HG03565 (cell line): ENCODE measurements at regions not wholly inside any gene's neighbourhood (a gene's known extent, or its start where the extent isn't known, plus 50 kb on each side); places are given as distances from the start of the nearest gene placed in this dataset.
"Not testable (repeated sequence)": the region's sequence is repeated elsewhere in the genome, so short reads cannot be mapped to it uniquely, and the experiment has no call there.

Experiments
- ATAC-seq: cut with Tn5 transposase; IDR thresholded peaks from one replicate; pipeline ENCODE4 v1.9.1; 2021; ENCODE audit warnings: mild to moderate bottlenecking, moderate library complexity; ENCODE audit not compliant: unreplicated experiment

GRCh38 chr12:34301251-34302130, 279.2 kb downstream of the ALG10 start:
- ATAC-seq: no peak

- ATAC-seq: no peak
Observed at GRCh38 chr12:34302131-34302885, 280.0 kb downstream of the ALG10 start.

GRCh38 chr12:34303091-34303870, 281.0 kb downstream of the ALG10 start:
- no peak for ATAC-seq

- no peak for ATAC-seq
Observed at GRCh38 chr12:34304001-34304400, 281.7 kb downstream of the ALG10 start.

- ATAC-seq: no peak
Observed at GRCh38 chr12:34304546-34304945, 282.2 kb downstream of the ALG10 start.

GRCh38 chr12:34305176-34305575, 282.9 kb downstream of the ALG10 start:
- ATAC-seq: no peak

GRCh38 chr12:34306133-34306830, 284.0 kb downstream of the ALG10 start:
- ATAC-seq: no peak

- not testable (repeated sequence) for ATAC-seq
Observed at GRCh38 chr12:34309806-34310804, 287.8 kb downstream of the ALG10 start.

- no peak for ATAC-seq
Observed at GRCh38 chr12:34311337-34311736, 289.0 kb downstream of the ALG10 start.

GRCh38 chr12:34327671-34328070, 305.4 kb downstream of the ALG10 start:
- ATAC-seq: no peak

GRCh38 chr12:34333337-34333736, 311.0 kb downstream of the ALG10 start:
- ATAC-seq: no peak

- no peak for ATAC-seq
Observed at GRCh38 chr12:34334538-34334937, 312.2 kb downstream of the ALG10 start.

GRCh38 chr12:34334953-34335743, 312.9 kb downstream of the ALG10 start:
- ATAC-seq: no peak

- ATAC-seq: no peak
Observed at GRCh38 chr12:34335819-34336262, 313.5 kb downstream of the ALG10 start.

GRCh38 chr12:34336619-34337465, 314.5 kb downstream of the ALG10 start:
- no peak for ATAC-seq

- ATAC-seq: no peak
Observed at GRCh38 chr12:34338751-34339150, 316.5 kb downstream of the ALG10 start.

GRCh38 chr12:34339922-34340321, 317.6 kb downstream of the ALG10 start:
- ATAC-seq: no peak
